ENCODE measurements at regions not wholly inside any gene's neighbourhood (a gene's known extent, or its start where the extent isn't known, plus 50 kb on each side); places are given as distances from the start of the nearest gene placed in this dataset.

DNA sequence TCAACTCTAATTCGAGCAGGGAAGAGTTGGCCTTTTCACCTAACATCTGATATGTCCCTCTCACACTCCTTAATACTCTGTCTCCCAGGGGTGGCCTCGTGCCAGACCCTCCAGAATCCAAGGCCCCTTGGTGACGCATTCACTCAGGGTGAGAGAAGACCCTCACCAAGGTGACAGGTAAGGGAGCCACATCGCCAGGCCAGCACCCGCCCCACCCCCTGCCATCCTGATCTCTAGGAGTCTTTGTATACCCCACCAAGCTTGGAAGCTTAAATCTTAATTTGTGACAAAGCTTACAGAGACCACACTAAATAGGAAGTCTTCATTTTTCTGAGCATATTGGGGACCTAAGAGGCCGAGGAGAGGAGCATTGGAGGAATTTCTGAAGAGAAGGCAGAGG lies 286.1 kb downstream of the IRF8 start:
- TF ChIP-seq, protein P1, sequence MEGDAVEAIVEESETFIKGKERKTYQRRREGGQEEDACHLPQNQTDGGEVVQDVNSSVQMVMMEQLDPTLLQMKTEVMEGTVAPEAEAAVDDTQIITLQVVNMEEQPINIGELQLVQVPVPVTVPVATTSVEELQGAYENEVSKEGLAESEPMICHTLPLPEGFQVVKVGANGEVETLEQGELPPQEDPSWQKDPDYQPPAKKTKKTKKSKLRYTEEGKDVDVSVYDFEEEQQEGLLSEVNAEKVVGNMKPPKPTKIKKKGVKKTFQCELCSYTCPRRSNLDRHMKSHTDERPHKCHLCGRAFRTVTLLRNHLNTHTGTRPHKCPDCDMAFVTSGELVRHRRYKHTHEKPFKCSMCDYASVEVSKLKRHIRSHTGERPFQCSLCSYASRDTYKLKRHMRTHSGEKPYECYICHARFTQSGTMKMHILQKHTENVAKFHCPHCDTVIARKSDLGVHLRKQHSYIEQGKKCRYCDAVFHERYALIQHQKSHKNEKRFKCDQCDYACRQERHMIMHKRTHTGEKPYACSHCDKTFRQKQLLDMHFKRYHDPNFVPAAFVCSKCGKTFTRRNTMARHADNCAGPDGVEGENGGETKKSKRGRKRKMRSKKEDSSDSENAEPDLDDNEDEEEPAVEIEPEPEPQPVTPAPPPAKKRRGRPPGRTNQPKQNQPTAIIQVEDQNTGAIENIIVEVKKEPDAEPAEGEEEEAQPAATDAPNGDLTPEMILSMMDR (IDR thresholded peaks at IDR 0.05; ENCODE audit: low read depth, low read length, poor library complexity, severe bottlenecking): no peak
- TF ChIP-seq EZH2phosphoT487 (IDR thresholded peaks at IDR 0.05; ENCODE audit: borderline replicate concordance, low read length): no peak

Measured in DOHH2 (cell line).